Heart left ventricle (tissue), 16 donors: ENCODE measurements at regions not wholly inside any gene's neighbourhood (a gene's known extent, or its start where the extent isn't known, plus 50 kb on each side); places are given as distances from the start of the nearest gene placed in this dataset.

Experiments used
- ATAC-seq, 4 donors: fragments of 200-7000 bp; cut with Tn5 transposase; one replicate each; pipeline ENCODE4 v1.9.1; 2020 to 2022; ENCODE audit warnings: moderate library complexity in 4 of 4, mild to moderate bottlenecking in 3 of 4, moderate number of reproducible peaks in 1 of 4
- DNase-seq, 5 donors: peaks; one replicate each; pipeline ENCODE4 v3.0.0-alpha.2; 2020
- H3K27ac ChIP-seq, 12 donors: fragments of 200-600 bp; sonication (generic) in 4 of 12; one replicate each; pipeline versions ENCODE4 v1.5.0 to v1.8.0; 2016 to 2022; ENCODE audit warnings: mild to moderate bottlenecking in 2 of 12
- H3K27me3 ChIP-seq, 9 donors: fragments of 200-600 bp; sonication (generic) in 2 of 9; one replicate each; pipeline versions ENCODE4 v1.5.1 to v1.8.0; 2016 to 2022; ENCODE audit warnings: mild to moderate bottlenecking in 3 of 9
- H3K36me3 ChIP-seq, 9 donors: fragments of 200-600 bp; sonication (generic) in 2 of 9; one replicate each; pipeline versions ENCODE4 v1.5.0 to v1.8.0; 2018 to 2022; ENCODE audit warnings: mild to moderate bottlenecking in 2 of 9
- H3K4me1 ChIP-seq, 12 donors: fragments of 200-600 bp; sonication (generic) in 4 of 12; one replicate each; pipeline versions ENCODE4 v1.5.0 to v1.8.0; 2016 to 2022; ENCODE audit warnings: mild to moderate bottlenecking in 3 of 12
- H3K4me3 ChIP-seq, 12 donors: fragments of 200-600 bp; sonication (generic) in 4 of 12; one replicate each; pipeline versions ENCODE4 v1.5.0 to v1.8.0; 2017 to 2022; ENCODE audit warnings: mild to moderate bottlenecking in 9 of 12, moderate library complexity in 4 of 12
- H3K9me3 ChIP-seq, 12 donors: fragments of 200-600 bp; sonication (generic) in 4 of 12; one replicate each; pipeline versions ENCODE4 v1.5.0 to v1.8.0; 2016 to 2022; ENCODE audit warnings: mild to moderate bottlenecking in 1 of 12
- CTCF ChIP-seq, 12 donors: fragments of 200-600 bp; sonication (generic) in 4 of 12; IDR thresholded peaks; one replicate each; pipeline versions ENCODE4 v1.5.0 to v1.8.0; 2018 to 2022; ENCODE audit warnings: antibody characterized with exemption in 12 of 12, mild to moderate bottlenecking in 5 of 12
- POLR2A ChIP-seq, 2 donors: fragments of 450-650 bp; IDR thresholded peaks; one replicate each; pipeline ENCODE4 v1.6.1; 2017; ENCODE audit warnings: antibody characterized with exemption in 2 of 2, mild to moderate bottlenecking in 2 of 2, moderate library complexity in 2 of 2
- WGBS, 4 donors: extraction: QIAGEN DNeasy Blood & Tissue Kit in 2 of 4; methylation state at CpG; one replicate each; pipeline versions ENCODE4 v1.1.5 to v1.1.7; 2013 to 2018; 5-methylcytosine and 5-hydroxymethylcytosine counted together
- intact Hi-C, 10 donors: fragments of 100-400 bp; cut with DNase I; formaldehyde crosslinking; loops; one replicate each; pipeline versions ENCODE4 v1.11.1 to v1.14.2; 2022
- donor health status: ischemic (EF 13 %, LVEDD 7.1; RV severe dilation, severe dysfunction).
- donor health status: healthy with polysubstance abuse.
- donor health status: DM: no; HTN: yes; CAD: no.
- donor health status: DM: no; HTN: no; CAD: no.
- donor health status: ischemic (EF 25% LVEDD 6.9; RV normal size, moderate dysfunction).
- donor health status: ischemic (EF 25% LVEDD 5.7; RV mildly dilated, moderate dysfunction).
- donor health status: healthy.
- donor health status: DM: yes; HTN: yes; CAD: no.
- donor health status: ischemic (EF 35%, LVEDD 5.7; RV mildly dilated, moderate dysfunction).
- donor health status: nonischemic (EF 11% LVEDD 7.7; RV severe dilation, severe dysfunction).
- donor health status: DM: yes; HTN: yes; CAD: no.
- donor health status: PGD.
- donor health status: ischemic (EF 29% LVEDD 5.4; RV normal size, mild dysfunction).
- donor health status: nonischemic (EF 23%, LVEDD 6.1; RV moderate dilation, normal function).

- no peaks in the 10 kb centered on the region for H3K9me3 ChIP-seq
- DNase-seq = no peak
- TF ChIP-seq POLR2A (IDR thresholded peaks at IDR 0.05) = no peak
- no peak for TF ChIP-seq CTCF (IDR thresholded peaks at IDR 0.05)
- H3K4me3 ChIP-seq = no peak overlapping the region
- no peaks in the 10 kb centered on the region for H3K36me3 ChIP-seq
- intact Hi-C loops = no loop called here
- 84 to 88% (median 85%) methylated on average over 9 of the region's 9 CpGs for WGBS, 4 donors
- no peaks in the 10 kb centered on the region for H3K27me3 ChIP-seq
- H3K27ac ChIP-seq = no peak overlapping the region
- no peak for ATAC-seq
- H3K4me1 ChIP-seq = peaks cover 0 to 22% (median 10%) of the 10 kb centered on the region in 12 donors
These were observed 189.3 kb downstream of the TM9SF2 start for GRCh38 chr13:99690426-99691174.

DNA sequence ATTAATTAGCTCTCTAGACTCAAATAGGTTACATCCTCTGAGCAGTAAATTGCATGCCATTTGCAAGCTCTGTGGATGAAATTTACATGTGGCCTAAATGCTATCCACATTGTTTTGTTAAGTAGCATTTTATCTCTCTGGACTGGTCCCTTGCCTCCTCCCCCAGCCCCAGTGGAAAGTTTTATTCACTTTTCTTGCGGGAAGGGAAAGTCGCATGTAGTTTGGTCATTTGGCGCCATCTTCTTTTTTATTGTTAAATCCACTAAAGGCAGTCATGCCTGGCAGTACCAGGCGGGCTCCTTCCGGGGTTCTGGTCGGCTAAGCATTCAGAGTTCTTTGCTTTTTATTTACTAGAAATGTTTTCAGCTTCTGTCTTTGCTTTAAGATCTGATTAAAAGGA, 188.7 kb downstream of the TM9SF2 start:
- Histone ChIP-seq H3K4me1 (peaks cover 0 to 22% (median 10%) of the 10 kb centered on the region in 12 donors), H3K27ac (no peak overlapping the region), H3K4me3 (no peak overlapping the region), H3K27me3 (no peaks in the 10 kb centered on the region), H3K9me3 (no peaks in the 10 kb centered on the region), H3K36me3 (no peaks in the 10 kb centered on the region)
- no peak for TF ChIP-seq CTCF (IDR thresholded peaks at IDR 0.05)
- 86 to 94% (median 90%) methylated on average over 6 of the region's 6 CpGs for WGBS, 4 donors
- no peak for DNase-seq
- intact Hi-C loops = no loop called here
- no peak for ATAC-seq

DNA sequence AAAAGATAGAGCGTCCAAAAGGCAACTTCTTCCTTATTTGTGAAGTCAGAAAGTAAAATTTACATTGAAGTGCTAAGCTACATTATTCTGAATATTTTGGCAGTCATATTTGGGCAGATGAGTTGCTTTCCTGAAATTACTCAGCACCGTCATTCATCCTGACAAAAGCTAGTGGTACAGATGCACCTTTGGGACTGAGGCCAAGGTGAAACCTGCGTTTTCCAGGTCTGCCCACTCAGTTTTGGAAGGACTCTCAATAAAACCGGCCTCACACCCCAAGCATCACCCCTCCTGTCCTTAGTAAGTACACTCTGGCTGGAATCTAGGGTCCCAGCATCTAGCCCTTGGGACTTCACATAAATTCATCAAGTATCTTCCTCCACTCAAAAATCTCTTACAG, 187.5 kb downstream of the TM9SF2 start:
- no peaks in the 10 kb centered on the region for H3K9me3 ChIP-seq
- H3K27ac ChIP-seq = no peak overlapping the region
- no peak overlapping the region for H3K4me3 ChIP-seq
- 64 to 86% (median 69%) methylated on average over 4 of the region's 4 CpGs for WGBS, 4 donors
- ATAC-seq (no peak), DNase-seq (no peak)
- TF ChIP-seq CTCF (IDR thresholded peaks at IDR 0.05) (no peak), POLR2A (IDR thresholded peaks at IDR 0.05) (no peak)
- no peaks in the 10 kb centered on the region for H3K27me3 ChIP-seq
- intact Hi-C loops = no loop called here
- H3K36me3 ChIP-seq = no peaks in the 10 kb centered on the region
- H3K4me1 ChIP-seq = peaks cover 0 to 22% (median 10%) of the 10 kb centered on the region in 12 donors

GRCh38 chr13:99687723-99688397, 186.6 kb downstream of the TM9SF2 start:
- ATAC-seq = no peak
- intact Hi-C loops = no loop called here

More at GRCh38 chr13:99687723-99688397, 186.6 kb downstream of the TM9SF2 start:
- DNase-seq = no peak
- Histone ChIP-seq H3K27ac (no peak overlapping the region), H3K36me3 (no peaks in the 10 kb centered on the region), H3K4me1 (peaks cover 0 to 22% (median 10%) of the 10 kb centered on the region in 12 donors), H3K4me3 (no peak overlapping the region), H3K27me3 (no peaks in the 10 kb centered on the region), H3K9me3 (no peaks in the 10 kb centered on the region)
- WGBS, 4 donors = 94 to 98% (median 97%) methylated on average over 5 of the region's 5 CpGs
- no peak for TF ChIP-seq POLR2A (IDR thresholded peaks at IDR 0.05)
- TF ChIP-seq CTCF (IDR thresholded peaks at IDR 0.05) = no peak
